Mucosa of stomach (tissue), 1 donor: ENCODE measurements at regions not wholly inside any gene's neighbourhood (a gene's known extent, or its start where the extent isn't known, plus 50 kb on each side); places are given as distances from the start of the nearest gene placed in this dataset.
"Not testable (repeated sequence)": the region's sequence is repeated elsewhere in the genome, so short reads cannot be mapped to it uniquely, and the experiment has no call there.

Experiments used
- H3K27me3 ChIP-seq: one replicate; pipeline ENCODE4 v1.7.0; 2013; ENCODE audit warnings: mild to moderate bottlenecking, low read length; ENCODE audit not compliant: control insufficient read depth, insufficient read depth
- H3K36me3 ChIP-seq: one replicate; pipeline ENCODE4 v1.7.0; 2013; ENCODE audit warnings: low read length; ENCODE audit not compliant: control insufficient read depth, insufficient read depth
- H3K4me1 ChIP-seq: one replicate; pipeline ENCODE4 v1.7.0; 2013; ENCODE audit warnings: mild to moderate bottlenecking, low read length; ENCODE audit not compliant: control insufficient read depth, insufficient read depth
- H3K4me3 ChIP-seq: one replicate; pipeline ENCODE4 v1.7.0; 2013; ENCODE audit warnings: low read length
- H3K9ac ChIP-seq: one replicate; pipeline ENCODE4 v1.7.0; 2013; ENCODE audit warnings: mild to moderate bottlenecking, low read length, moderate library complexity
- H3K9me3 ChIP-seq: one replicate; pipeline ENCODE4 v1.7.0; 2013; ENCODE audit warnings: mild to moderate bottlenecking, low read length, moderate library complexity; ENCODE audit not compliant: control insufficient read depth
- donor health status: Pancreatic carcinoma.

GRCh38 chr5:90338712-90339372 is 70.7 kb downstream of the CETN3 start:
- Histone ChIP-seq H3K9me3 (no peaks in the 10 kb centered on the region), H3K9ac (no peak overlapping the region), H3K36me3 (no peaks in the 10 kb centered on the region), H3K27me3 (no peaks in the 10 kb centered on the region), H3K4me3 (no peak overlapping the region), H3K4me1 (no peaks in the 10 kb centered on the region)

- Histone ChIP-seq H3K27me3 (no peaks in the 10 kb centered on the region), H3K4me1 (no peaks in the 10 kb centered on the region), H3K36me3 (no peaks in the 10 kb centered on the region), H3K9me3 (no peaks in the 10 kb centered on the region), H3K4me3 (no peak overlapping the region), H3K9ac (no peak overlapping the region)
Measured at GRCh38 chr5:90337449-90338052, 72.0 kb downstream of the CETN3 start.

GRCh38 chr5:90336752-90337151 is 72.8 kb downstream of the CETN3 start:
- no peak overlapping the region for H3K9ac ChIP-seq
- H3K4me1 ChIP-seq: no peaks in the 10 kb centered on the region
- H3K36me3 ChIP-seq: no peaks in the 10 kb centered on the region
- no peaks in the 10 kb centered on the region for H3K9me3 ChIP-seq
- no peak overlapping the region for H3K4me3 ChIP-seq
- H3K27me3 ChIP-seq: peaks cover under 1% of the 10 kb centered on the region

DNA sequence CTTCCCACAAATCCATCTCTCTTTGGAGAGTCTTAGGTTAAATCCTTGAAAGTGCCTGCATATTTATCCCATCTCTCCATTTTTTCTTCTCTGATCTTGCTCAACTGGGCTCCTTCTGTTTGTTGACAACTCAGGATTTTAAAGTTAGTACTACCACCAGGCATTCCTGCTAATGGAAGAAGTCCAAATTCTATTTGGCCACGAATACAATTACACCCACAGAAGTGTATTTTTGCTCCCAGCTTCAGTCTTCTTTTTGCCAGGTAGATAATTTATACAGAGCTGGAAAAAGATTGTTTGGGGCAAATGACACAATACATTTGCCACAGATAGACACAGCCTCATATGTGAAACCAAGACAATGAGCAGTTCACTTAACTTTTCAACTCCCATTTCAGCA is 74.8 kb downstream of the CETN3 start:
- Histone ChIP-seq H3K27me3 (peaks cover 6% of the 10 kb centered on the region), H3K36me3 (no peaks in the 10 kb centered on the region), H3K4me1 (no peaks in the 10 kb centered on the region), H3K9me3 (no peaks in the 10 kb centered on the region), H3K4me3 (no peak overlapping the region), H3K9ac (no peak overlapping the region)

DNA sequence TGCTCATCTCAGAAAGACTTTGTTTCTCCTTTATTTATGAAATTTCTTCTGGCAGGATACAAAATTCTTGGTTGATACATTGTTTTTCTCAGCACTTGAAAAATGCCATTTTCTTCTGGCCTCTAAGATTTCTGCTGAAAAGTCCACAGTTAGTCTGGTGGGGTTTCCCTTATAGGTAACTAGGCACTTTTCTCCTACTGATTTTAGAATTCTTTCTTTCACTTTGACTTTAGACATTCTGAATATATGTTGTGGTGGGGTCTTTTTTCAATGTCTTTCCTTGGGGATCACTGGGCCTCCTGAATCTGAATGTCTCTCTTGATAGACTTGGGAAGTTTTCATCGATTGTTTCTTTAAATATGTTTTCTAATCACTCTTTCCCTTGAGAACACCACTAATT is 79.6 kb downstream of the CETN3 start:
- H3K36me3 ChIP-seq: no peaks in the 10 kb centered on the region
- no peaks in the 10 kb centered on the region for H3K4me1 ChIP-seq
- no peak overlapping the region for H3K4me3 ChIP-seq
- H3K27me3 ChIP-seq: peaks cover 6% of the 10 kb centered on the region
- H3K9ac ChIP-seq: no peak overlapping the region
- H3K9me3 ChIP-seq: no peaks in the 10 kb centered on the region

DNA sequence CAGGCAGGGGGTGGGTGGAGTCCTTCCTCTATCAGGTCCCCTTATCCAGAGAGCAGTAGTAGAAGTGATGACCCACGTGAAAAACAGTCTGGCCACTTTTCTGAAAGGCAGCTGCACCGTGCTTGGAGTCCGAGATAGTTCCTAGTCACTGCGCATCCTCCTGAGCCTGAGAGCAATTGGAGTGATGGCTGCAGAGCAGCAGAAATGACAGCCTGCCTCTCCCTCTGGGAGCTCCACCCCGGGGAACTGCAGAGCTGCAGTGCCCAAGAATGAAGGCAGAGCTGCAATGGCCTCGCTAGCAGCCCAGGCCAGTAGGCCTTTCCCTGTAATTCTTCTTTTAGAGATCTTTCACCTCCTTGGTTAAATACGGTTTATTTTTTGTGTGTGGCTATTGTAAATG is 82.6 kb downstream of the CETN3 start:
- no peaks in the 10 kb centered on the region for H3K36me3 ChIP-seq
- H3K27me3 ChIP-seq: peaks cover 6% of the 10 kb centered on the region
- H3K4me3 ChIP-seq: no peak overlapping the region
- no peak overlapping the region for H3K9ac ChIP-seq
- H3K9me3 ChIP-seq: no peaks in the 10 kb centered on the region
- H3K4me1 ChIP-seq: no peaks in the 10 kb centered on the region

DNA sequence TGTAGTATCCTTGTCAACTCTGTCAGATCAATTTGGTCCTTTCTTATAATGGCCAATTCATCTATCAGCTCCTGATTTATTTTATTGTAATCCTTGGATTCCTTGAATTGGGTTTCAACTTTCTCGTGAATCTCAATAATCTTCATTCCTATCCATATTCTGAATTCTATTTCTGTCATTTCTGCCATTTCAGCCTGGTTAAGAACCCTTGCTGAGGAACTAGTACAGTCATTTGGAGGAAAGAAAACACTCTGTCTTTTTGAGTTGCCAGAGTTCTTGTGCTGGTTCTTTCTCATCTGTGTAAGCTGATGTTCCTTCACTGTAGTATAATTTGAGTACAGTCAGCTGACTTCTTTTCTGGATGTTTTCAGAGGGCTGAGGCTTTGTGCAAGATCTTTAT is 84.5 kb downstream of the CETN3 start:
- Histone ChIP-seq H3K27me3 (no peaks in the 10 kb centered on the region), H3K9me3 (no peaks in the 10 kb centered on the region), H3K36me3 (no peaks in the 10 kb centered on the region), H3K9ac (no peak overlapping the region), H3K4me3 (no peak overlapping the region), H3K4me1 (no peaks in the 10 kb centered on the region)

DNA sequence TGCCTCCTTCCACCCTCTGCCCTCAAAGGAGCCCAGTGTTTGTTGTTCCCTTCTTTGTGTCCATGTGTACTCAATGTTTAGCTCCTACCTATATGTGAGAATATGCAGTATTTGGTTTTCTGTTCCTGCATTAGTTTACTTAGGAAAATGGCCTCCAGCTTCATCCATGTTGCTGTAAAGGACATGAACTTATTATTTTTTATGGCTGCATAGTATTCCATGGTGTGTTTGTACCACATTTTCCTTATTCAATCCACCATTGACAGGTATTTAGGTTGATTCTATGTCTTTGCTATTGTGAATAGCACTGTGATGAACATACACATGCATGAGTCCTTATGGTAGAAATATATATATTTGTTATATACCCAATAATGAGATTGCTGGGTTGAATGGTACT is 89.2 kb downstream of the CETN3 start:
- not testable (repeated sequence) for H3K36me3 ChIP-seq, H3K4me1 ChIP-seq, H3K9me3 ChIP-seq, H3K4me3 ChIP-seq, H3K9ac ChIP-seq, H3K27me3 ChIP-seq

GRCh38 chr5:90312027-90312426 is 97.5 kb downstream of the CETN3 start:
- H3K9me3 ChIP-seq: no peaks in the 10 kb centered on the region
- no peaks in the 10 kb centered on the region for H3K27me3 ChIP-seq
- H3K4me3 ChIP-seq: no peak overlapping the region
- H3K9ac ChIP-seq: no peak overlapping the region
- no peaks in the 10 kb centered on the region for H3K36me3 ChIP-seq
- no peaks in the 10 kb centered on the region for H3K4me1 ChIP-seq

DNA sequence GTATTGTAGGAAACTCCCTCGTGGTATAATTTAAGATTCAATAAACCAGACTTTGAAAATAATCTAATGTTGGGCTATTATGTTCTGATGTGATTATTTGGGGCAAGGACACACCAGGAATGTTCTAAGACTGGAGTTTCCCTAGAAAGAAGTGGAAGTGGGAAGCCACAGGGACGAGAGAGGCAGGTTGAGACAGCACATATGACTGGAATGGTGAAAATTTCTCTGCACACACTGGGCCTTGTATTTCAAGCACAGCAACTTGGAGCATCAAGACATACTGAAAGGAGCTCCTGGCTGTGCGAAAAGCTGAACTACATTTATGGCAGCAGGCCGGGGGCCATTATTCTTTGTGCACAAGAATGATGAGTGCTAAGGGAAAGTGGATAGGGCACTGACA is 98.2 kb downstream of the CETN3 start:
- Histone ChIP-seq H3K9ac (no peak overlapping the region), H3K36me3 (no peaks in the 10 kb centered on the region), H3K4me3 (no peak overlapping the region), H3K27me3 (no peaks in the 10 kb centered on the region), H3K9me3 (no peaks in the 10 kb centered on the region), H3K4me1 (no peaks in the 10 kb centered on the region)

GRCh38 chr5:90308787-90309585 is 100.6 kb downstream of the CETN3 start:
- Histone ChIP-seq H3K36me3 (no peaks in the 10 kb centered on the region), H3K4me1 (no peaks in the 10 kb centered on the region), H3K9me3 (no peaks in the 10 kb centered on the region), H3K27me3 (no peaks in the 10 kb centered on the region), H3K4me3 (no peak overlapping the region), H3K9ac (no peak overlapping the region)

DNA sequence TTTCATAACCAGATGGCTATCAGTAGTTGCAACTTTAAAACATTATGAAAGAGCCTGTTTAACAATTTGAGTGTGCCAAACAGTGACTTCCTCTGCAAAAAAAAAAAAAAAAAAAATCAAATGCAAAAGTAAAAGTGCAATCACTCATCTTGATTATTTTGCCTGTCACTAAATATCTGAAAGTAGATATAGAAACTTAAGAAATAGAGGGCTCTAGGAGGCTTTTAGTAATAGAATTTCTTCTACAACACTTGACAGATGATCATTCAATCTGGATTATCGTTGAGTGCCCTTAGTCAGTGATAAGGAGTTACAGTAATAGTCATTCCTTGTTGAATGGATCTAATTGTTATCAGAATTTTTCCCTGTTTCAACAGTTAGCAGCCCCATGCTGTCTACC is 101.8 kb downstream of the CETN3 start:
- H3K9ac ChIP-seq: no peak overlapping the region
- H3K36me3 ChIP-seq: no peaks in the 10 kb centered on the region
- H3K4me3 ChIP-seq: no peak overlapping the region
- no peaks in the 10 kb centered on the region for H3K27me3 ChIP-seq
- no peaks in the 10 kb centered on the region for H3K4me1 ChIP-seq
- no peaks in the 10 kb centered on the region for H3K9me3 ChIP-seq
